GM18951 (cell line): ENCODE measurements at regions not wholly inside any gene's neighbourhood (a gene's known extent, or its start where the extent isn't known, plus 50 kb on each side); places are given as distances from the start of the nearest gene placed in this dataset.

Experiments
- POLR2A ChIP-seq: IDR thresholded peaks from 4 replicates; pipeline ENCODE4 v1.6.1; 2011; ENCODE audit warnings: mild to moderate bottlenecking; ENCODE audit not compliant: insufficient read length, insufficient read depth; ENCODE audit errors: extremely low read depth
- in situ Hi-C: fragments of 300-500 bp; cut with MboI; formaldehyde crosslinking; loops from one replicate; pipeline ENCODE4 v1.12.0; 2022; ENCODE audit warnings: low sequenced_read_pairs, mixed read lengths, inconsistent platforms; ENCODE audit not compliant: unreplicated experiment

GRCh38 chr9:25954209-25954608 lies 276.0 kb upstream of the TUSC1 start:
- TF ChIP-seq POLR2A: no peak
- in situ Hi-C loops: no loop called here

GRCh38 chr9:25948182-25948581 lies 269.9 kb upstream of the TUSC1 start:
- in situ Hi-C loops: no loop called here
- no peak for TF ChIP-seq POLR2A

- in situ Hi-C loops: no loop called here
- TF ChIP-seq POLR2A: no peak
Measured at GRCh38 chr9:25939126-25939525, 260.9 kb upstream of the TUSC1 start.

GRCh38 chr9:25936031-25936430 lies 257.8 kb upstream of the TUSC1 start:
- in situ Hi-C loops: no loop called here
- TF ChIP-seq POLR2A: no peak

- in situ Hi-C loops: no loop called here
- TF ChIP-seq POLR2A: no peak
Measured at GRCh38 chr9:25935188-25935587, 256.9 kb upstream of the TUSC1 start.

- TF ChIP-seq POLR2A: no peak
- in situ Hi-C loops: no loop called here
Measured at GRCh38 chr9:25918761-25919160, 240.5 kb upstream of the TUSC1 start.

- in situ Hi-C loops: no loop called here
- TF ChIP-seq POLR2A: no peak
Measured at GRCh38 chr9:25917731-25918362, 239.6 kb upstream of the TUSC1 start.

GRCh38 chr9:25913806-25914205 lies 235.6 kb upstream of the TUSC1 start:
- in situ Hi-C loops: no loop called here
- no peak for TF ChIP-seq POLR2A

- in situ Hi-C loops: no loop called here
- TF ChIP-seq POLR2A: no peak
Measured at GRCh38 chr9:25904701-25905100, 226.5 kb upstream of the TUSC1 start.

GRCh38 chr9:25891527-25891926 lies 213.3 kb upstream of the TUSC1 start:
- in situ Hi-C loops: no loop called here
- TF ChIP-seq POLR2A: no peak

GRCh38 chr9:25889661-25890060 lies 211.4 kb upstream of the TUSC1 start:
- in situ Hi-C loops: no loop called here
- no peak for TF ChIP-seq POLR2A

- in situ Hi-C loops: no loop called here
- no peak for TF ChIP-seq POLR2A
Measured at GRCh38 chr9:25876248-25876647, 198.0 kb upstream of the TUSC1 start.

GRCh38 chr9:25864509-25864908 lies 186.3 kb upstream of the TUSC1 start:
- no peak for TF ChIP-seq POLR2A

GRCh38 chr9:25861421-25861820 lies 183.2 kb upstream of the TUSC1 start:
- no peak for TF ChIP-seq POLR2A
- in situ Hi-C loops: no loop called here

More at GRCh38 chr9:25864509-25864908, 186.3 kb upstream of the TUSC1 start:
- in situ Hi-C loops: no loop called here

- in situ Hi-C loops: no loop called here
- no peak for TF ChIP-seq POLR2A
Measured at GRCh38 chr9:25857147-25857546, 178.9 kb upstream of the TUSC1 start.
